ENCODE measurements at regions not wholly inside any gene's neighbourhood (a gene's known extent, or its start where the extent isn't known, plus 50 kb on each side); places are given as distances from the start of the nearest gene placed in this dataset.

- no peak overlapping the region for H3K27ac ChIP-seq
- no peak for ATAC-seq
- H3K4me3 ChIP-seq = no peak overlapping the region
- intact Hi-C loops (cut with DNase I) = no loop called here
- DNase-seq = no peak
- no peak for TF ChIP-seq CTCF (IDR thresholded peaks at IDR 0.05)
- TF ChIP-seq POLR2A (IDR thresholded peaks at IDR 0.05) = no peak
- no peaks in the 10 kb centered on the region for H3K36me3 ChIP-seq
- WGBS (ENCODE audit: insufficient coverage, low coverage, low lambda C conversion rate, missing lambda C conversion rate) = 59% methylated on average over 5 of the region's 6 CpGs
- H3K9me3 ChIP-seq = no peaks in the 10 kb centered on the region
- H3K27me3 ChIP-seq = no peaks in the 10 kb centered on the region
- no peaks in the 10 kb centered on the region for H3K4me1 ChIP-seq
Measured at GRCh38 chr12:114974826-114975639, 291.1 kb upstream of the TBX3 start.

DNA sequence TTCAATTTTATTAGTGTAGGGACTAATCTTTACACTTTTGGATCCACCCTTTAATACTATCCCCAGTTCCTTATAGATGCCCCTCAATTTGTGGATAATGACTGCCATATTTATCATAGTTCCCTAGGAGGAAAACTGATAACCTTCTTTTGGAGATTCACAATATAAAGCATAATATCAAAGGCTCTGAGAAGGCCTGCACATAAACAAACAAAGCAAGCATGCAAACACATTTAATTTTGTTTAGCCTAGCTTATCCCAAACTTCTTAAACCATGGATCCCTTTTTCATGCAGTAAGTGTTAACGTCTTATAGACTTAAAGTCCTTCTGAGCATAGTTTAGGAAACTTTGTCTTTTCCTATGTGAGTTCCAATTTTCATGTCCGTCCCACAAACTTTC lies 290.4 kb upstream of the TBX3 start:
- intact Hi-C loops (cut with DNase I) = no loop called here
- WGBS (ENCODE audit: insufficient coverage, low coverage, low lambda C conversion rate, missing lambda C conversion rate) = 58% methylated on average over 2 of the region's 2 CpGs
- Histone ChIP-seq H3K27me3 (no peaks in the 10 kb centered on the region), H3K4me1 (no peaks in the 10 kb centered on the region), H3K36me3 (no peaks in the 10 kb centered on the region), H3K4me3 (no peak overlapping the region), H3K27ac (no peak overlapping the region), H3K9me3 (no peaks in the 10 kb centered on the region)
- DNase-seq (no peak), ATAC-seq (no peak)
- TF ChIP-seq CTCF (IDR thresholded peaks at IDR 0.05) (no peak), POLR2A (IDR thresholded peaks at IDR 0.05) (no peak)

- TF ChIP-seq POLR2A (IDR thresholded peaks at IDR 0.05) = no peak
- TF ChIP-seq CTCF (IDR thresholded peaks at IDR 0.05) = no peak
- Histone ChIP-seq H3K4me1 (no peaks in the 10 kb centered on the region), H3K27me3 (no peaks in the 10 kb centered on the region), H3K9me3 (no peaks in the 10 kb centered on the region), H3K27ac (no peak overlapping the region), H3K4me3 (no peak overlapping the region), H3K36me3 (no peaks in the 10 kb centered on the region)
- 80% methylated on average over 4 of the region's 4 CpGs for WGBS (ENCODE audit: insufficient coverage, low coverage, low lambda C conversion rate, missing lambda C conversion rate)
- DNase-seq = no peak
- ATAC-seq = no peak
- intact Hi-C loops (cut with DNase I) = no loop called here
Measured at GRCh38 chr12:114968727-114969126, 284.8 kb upstream of the TBX3 start.

DNA sequence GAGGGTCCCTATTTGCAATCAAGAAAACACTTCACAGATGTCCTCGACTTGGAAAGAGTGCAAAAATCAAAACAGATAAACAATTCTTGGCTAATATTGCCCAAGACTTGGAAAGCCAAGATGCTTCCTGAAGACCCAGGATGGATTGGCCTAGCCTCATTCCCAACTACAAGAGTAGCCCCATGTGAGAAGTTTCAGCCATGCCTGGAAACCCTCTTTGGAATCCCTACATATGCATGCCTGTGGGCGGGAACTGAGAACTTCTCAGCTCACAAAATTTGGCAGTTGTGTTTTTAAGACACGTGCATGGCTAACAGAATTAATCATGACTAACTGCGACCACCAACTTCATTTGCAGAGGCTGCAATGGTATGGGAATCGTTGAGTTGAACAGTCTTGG lies 283.2 kb upstream of the TBX3 start:
- Histone ChIP-seq H3K4me1 (no peaks in the 10 kb centered on the region), H3K27ac (no peak overlapping the region), H3K36me3 (no peaks in the 10 kb centered on the region), H3K27me3 (no peaks in the 10 kb centered on the region), H3K4me3 (no peak overlapping the region), H3K9me3 (no peaks in the 10 kb centered on the region)
- WGBS (ENCODE audit: insufficient coverage, low coverage, low lambda C conversion rate, missing lambda C conversion rate) = 79% methylated on average over 4 of the region's 5 CpGs
- intact Hi-C loops (cut with DNase I) = no loop called here
- DNase-seq (no peak), ATAC-seq (no peak)
- TF ChIP-seq POLR2A (IDR thresholded peaks at IDR 0.05) = no peak
- no peak for TF ChIP-seq CTCF (IDR thresholded peaks at IDR 0.05)
